ENCODE measurements at regions not wholly inside any gene's neighbourhood (a gene's known extent, or its start where the extent isn't known, plus 50 kb on each side); places are given as distances from the start of the nearest gene placed in this dataset.

DNA sequence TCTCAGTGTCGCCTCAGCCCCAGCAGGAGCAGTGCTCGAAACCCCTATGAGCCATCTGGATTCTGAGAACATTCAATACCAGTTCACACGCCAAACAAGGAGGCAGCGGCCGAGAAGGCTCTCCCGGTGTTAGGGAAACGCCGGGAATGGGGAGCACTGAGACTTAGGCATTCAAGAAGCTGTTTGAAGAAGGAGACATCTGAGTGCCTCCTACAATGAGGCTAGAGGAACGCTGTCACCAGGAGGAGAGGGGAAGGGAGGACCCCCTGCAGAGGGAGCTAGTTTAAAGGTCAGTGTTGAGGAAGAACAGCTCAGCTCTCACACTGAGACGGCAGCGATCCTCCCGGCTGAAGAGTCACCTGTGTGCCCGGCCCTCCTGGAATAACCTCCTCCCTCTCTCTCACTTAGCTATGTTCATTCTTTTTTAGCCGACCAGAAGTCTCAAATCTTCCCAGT, 69.9 kb downstream of the SERPINA3 start:
- no peak for DNase-seq

DNA sequence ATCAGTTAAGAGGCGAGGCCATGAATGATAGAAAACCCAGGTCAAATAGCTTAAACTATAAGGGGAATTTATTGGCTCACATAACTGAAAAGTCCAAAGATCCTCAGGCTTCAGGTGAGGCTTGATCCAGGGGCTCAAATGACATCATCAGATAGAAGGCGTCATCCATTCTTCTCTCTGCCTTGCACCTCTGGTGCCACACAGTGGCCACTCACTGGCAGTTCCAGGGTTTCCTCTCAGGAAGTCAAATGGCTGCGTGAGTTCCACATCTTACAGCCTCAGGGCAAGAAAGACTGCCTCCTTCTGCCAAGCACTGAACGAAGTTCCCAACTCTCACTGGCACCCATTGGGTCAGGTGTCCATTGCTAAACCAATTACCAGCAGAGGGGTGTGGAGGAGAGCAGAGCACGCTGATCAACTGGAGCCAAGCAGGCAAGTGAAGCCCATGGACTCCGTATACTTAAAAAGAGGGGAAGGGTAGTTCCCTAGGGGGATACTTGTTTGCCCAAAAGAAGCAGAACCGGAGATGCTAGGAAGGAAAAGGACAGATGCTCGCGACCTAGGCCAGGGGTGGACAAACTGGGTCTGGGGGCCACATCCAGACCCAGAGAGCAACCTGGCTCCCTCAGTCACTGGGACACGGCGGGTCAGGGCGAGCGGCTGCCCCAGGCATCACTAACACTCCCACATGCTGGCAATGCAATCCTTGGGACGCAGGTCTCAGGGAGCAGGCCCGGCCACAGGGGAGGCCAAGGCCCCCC, 69.3 kb downstream of the SERPINA3 start:
- DNase-seq: peak in 1 of 2 experiments; percentile 15

DNA sequence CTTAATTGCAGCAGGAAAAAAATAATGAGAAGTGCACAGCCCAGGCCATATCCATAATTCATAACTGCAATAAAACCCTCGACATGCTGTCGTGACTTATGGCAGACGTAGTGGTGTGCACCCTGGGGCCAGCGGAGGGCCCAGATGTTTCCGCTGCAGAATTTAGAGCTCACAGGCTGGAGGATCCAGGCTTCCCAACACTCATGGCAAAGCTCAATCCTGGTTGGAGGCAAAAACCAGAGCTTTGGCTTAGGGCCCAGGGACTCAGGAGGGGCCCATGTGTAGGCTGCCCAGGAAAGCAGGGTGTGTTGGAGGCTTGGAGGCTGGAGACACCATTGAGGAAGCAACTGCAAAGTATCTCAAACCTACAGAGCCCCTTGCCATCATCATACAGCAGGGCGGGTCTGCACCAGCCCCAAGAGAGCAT, 68.7 kb downstream of the SERPINA3 start:
- no peak for DNase-seq

DNA sequence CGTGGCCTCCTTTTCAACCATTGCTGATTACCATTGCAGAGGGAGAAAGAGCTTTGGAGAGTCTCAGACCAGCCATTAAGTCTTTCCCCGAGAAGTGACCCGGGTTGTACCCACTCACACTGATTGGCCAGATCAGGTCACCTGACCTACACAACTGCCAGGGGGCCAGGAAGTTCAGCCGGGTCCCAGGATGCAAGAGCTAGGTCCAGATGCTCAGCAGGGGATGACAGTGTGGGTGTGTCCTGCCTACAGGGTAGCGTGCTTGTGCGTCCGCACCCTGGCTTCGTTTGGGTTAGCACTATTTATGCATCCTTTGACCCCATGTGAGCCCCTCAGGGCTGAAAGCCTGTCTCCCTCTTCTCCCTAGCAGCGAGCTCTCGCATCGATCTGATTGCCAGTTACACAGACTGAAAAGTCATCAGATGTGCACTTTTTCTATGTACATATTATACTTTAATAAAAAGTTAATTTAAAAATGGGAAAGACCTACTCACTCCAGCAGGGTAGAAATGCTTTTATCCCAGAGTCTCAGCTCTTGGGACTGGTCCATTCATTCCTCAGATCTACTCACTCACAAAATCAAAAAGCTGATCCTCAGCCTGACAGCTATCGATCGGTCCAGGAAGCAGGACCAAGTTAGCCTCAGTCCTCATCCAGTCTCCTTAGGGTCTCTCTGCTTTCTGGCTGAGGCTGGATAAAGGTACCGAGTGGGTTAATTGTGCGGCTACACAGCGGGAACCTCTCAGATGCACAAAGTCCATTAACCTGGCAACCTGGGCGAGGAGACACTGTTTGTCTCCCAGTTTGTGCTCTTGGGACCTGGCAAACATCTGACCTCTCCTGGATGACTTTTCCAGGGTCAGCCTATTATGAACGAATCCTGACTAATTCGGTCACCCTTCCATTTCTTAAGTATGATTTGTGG, 68.0 kb downstream of the SERPINA3 start:
- DNase-seq: no peak

DNA sequence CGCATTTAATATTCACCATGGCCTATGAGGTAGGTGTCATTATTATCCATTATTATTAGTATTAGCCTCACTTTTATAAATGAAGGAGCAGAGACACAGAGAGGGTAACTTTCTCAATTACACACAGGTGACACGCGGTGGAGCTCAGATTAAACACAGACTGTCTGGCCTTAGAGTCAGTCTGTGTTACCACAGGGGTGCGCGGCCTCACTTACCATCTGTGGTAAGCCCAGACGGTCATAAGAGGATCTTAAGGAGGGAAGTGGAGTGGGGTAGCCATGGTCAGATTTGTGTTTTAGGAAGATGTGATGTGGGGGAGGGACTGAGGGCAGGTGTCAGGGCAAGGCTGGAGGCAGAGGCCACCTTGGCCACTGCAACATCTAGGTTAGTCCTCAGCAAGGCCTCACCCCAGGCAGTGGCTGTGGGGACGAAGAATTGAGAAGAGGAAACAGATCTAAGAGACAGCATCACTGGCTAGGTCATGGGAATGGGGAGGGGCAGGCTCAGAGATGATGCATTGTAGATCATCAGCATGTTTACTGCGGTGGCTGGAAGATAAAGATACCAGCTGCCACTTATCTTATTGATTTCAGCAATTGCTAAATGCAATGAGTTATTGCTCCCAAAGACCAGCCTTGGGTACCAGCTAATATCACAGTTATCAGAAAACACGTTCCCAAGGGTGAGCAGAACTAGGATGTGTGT, 67.1 kb downstream of the SERPINA3 start:
- no peak for DNase-seq

DNA sequence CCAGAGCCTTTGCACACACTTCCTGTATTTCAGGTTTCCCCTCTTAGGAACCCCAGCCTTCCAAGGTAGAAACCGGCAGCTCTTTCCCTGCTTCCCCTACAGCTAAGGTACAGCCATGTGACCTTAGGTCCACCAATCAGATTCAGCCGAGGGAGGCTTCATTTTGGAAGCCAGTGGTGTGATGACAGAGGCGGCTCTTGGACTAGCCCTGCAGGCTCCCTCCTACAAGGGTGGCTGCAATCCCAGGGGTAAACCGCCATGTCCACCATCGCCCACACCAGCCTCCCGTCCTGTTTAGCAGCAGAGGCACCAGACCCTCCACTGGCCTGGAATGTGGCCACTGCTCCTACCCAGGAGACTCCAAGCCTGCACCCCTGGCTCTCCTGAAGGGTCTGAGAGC, 65.6 kb downstream of the SERPINA3 start:
- DNase-seq: no peak

DNA sequence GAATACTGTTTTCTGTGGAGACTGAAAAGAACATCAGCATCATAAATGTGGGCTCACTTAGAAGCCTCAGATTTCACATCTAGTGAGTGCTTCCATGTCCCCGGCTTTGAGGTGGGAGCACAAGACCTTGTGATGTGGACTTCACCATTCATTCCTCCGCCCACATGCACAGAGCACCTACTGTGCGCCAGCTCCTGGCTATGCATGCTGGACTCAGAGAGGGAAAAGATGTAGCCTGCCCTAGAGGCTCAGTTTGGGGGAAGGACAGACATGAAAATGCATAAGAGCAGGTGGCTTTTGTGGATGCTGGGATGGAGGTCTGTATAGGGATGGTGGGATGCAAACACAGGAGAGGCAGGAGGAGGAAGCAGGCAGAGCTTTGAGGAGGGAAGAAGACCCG, 65.0 kb downstream of the SERPINA3 start:
- no peak for DNase-seq

DNA sequence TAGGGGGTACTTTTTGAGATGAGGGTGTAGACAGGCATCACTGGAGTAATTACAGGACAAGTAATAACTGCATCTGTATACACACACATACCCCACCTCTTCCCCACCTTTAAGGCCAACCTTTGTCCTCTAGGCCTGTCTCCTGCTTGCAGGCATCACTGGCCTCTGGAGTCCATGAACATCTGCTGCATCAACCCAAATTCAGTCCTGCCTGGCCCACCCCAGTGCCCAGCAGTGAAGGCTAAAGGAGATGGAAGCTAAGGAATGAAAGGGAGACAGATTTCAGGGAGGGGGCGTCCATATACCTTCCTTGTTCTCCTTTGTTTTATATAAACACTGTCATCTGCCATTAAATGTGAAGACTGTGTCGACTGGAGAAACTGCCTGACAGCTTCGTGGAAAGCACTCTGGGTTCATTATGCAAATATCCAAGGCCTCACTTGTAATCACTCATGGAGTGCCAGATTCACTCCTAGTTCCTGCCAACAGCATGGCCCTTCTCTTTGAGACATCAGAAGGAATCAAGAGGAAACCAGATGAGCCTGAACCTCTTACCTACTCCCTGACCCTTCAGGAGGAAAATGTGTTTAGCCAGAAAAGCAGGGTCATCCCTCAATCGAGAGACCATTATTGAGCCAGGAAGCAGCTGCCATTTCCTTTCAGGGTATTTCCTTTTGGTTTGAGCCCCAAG, 64.4 kb downstream of the SERPINA3 start:
- DNase-seq: no peak

DNA sequence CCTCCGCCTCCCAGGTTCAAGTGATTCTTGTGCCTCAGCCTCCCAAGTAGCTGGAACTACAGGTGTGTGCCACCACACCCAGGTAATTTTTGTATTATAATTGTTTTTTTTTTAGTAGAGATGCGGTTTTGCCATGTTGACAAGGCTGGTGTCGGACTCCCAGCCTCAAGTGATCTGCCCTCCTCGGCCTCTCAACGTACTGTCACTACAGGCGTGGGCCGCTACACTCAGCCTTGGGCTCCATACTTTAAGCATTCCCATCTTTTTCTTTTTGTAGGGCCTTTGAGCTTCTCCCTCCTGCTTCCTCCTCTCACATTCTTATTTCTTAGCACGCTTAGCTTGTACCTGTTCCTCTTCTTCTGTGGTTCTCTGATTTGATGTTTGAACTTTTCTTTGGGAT, 62.8 kb downstream of the SERPINA3 start:
- no peak for DNase-seq

DNA sequence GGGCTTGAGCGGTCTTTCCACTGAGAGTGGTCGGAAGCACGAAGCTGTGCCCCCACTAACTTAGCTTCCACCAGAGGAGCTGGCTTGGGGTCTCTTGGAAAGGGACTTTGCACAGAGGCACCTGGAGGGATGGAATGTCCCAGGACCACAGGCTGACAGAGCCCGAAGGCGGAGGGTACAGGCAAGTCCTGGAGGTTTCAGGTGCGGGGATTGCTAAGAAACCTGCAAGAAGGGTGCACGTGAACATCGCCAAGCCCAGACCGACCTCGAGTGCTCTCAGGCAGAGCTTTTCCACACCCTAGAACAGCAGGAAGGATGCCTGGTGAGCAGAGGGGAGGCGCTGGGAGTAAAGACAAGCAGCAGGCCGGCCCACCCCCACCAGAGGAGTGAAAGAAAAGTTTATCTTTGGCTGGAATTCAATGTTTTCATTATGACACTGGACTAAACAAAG, 61.6 kb downstream of the SERPINA3 start:
- DNase-seq: no peak
